K562 (cell line): ENCODE measurements at regions not wholly inside any gene's neighbourhood (a gene's known extent, or its start where the extent isn't known, plus 50 kb on each side); places are given as distances from the start of the nearest gene placed in this dataset.
A peak's percentile ranks its signal among the peaks of the same experiment; 100 is the strongest.

Experiments
- EGR1 ChIP-seq: fragments of 450-650 bp; conservative IDR thresholded peaks from 2 replicates; pipeline ENCODE4 v1.6.1; 2017; ENCODE audit warnings: mild to moderate bottlenecking
- HNRNPUL1 ChIP-seq: fragments of 200-400 bp; formaldehyde crosslinking; IDR thresholded peaks from 2 replicates; pipeline ENCODE4 v1.6.1; 2017; ENCODE audit warnings: low read length
- IFI16 ChIP-seq: fragments of 250-450 bp; sonication (Bioruptor Pico); IDR thresholded peaks from 2 replicates; pipeline ENCODE4 v2.1.2; 2022; ENCODE audit warnings: mild to moderate bottlenecking, inconsistent platforms
- PHB2 ChIP-seq: fragments of 450-650 bp; IDR thresholded peaks from 2 replicates; pipeline ENCODE4 v1.6.1; 2017; ENCODE audit warnings: low read depth
- PRPF4 ChIP-seq: fragments of 200-400 bp; formaldehyde crosslinking; IDR thresholded peaks from one replicate; pipeline ENCODE4 v1.6.1; 2017; ENCODE audit warnings: low read length, low read depth, mild to moderate bottlenecking; ENCODE audit not compliant: insufficient read depth, poor library complexity, severe bottlenecking
- STAT5B ChIP-seq: fragments of 250-450 bp; sonication (Bioruptor Pico); IDR thresholded peaks from 2 replicates; pipeline ENCODE4 v1.8.0; 2021; ENCODE audit warnings: mild to moderate bottlenecking, inconsistent platforms
- ZNF146 ChIP-seq: IDR thresholded peaks from one replicate; pipeline ENCODE4 v1.6.1; 2018; ENCODE audit warnings: missing compliant biosample characterization; ENCODE audit not compliant: unreplicated experiment
- TF ChIP-seq, protein P1 (sequence below): fragments of 200-800 bp; sonication (Bioruptor generic); IDR thresholded peaks from 2 replicates; pipeline ENCODE4 v1.6.1; 2016; ENCODE audit warnings: missing genetic modification characterization, missing compliant biosample characterization
- TF ChIP-seq, protein P2 (sequence below), 2 experiments: fragments of 450-650 bp; formaldehyde crosslinking in 1 of 2; IDR thresholded peaks; 2 replicates each; pipeline versions ENCODE4 v1.4.0 to v1.6.1; 2014 to 2020; ENCODE audit warnings: mild to moderate bottlenecking in 2 of 2, borderline replicate concordance in 1 of 2, low read depth in 1 of 2
- TF ChIP-seq, protein P3 (sequence below): fragments of 450-650 bp; IDR thresholded peaks from 2 replicates; pipeline ENCODE4 v1.7.1; 2018; ENCODE audit warnings: mild to moderate bottlenecking, low read depth; ENCODE audit not compliant: partially characterized antibody

DNA sequence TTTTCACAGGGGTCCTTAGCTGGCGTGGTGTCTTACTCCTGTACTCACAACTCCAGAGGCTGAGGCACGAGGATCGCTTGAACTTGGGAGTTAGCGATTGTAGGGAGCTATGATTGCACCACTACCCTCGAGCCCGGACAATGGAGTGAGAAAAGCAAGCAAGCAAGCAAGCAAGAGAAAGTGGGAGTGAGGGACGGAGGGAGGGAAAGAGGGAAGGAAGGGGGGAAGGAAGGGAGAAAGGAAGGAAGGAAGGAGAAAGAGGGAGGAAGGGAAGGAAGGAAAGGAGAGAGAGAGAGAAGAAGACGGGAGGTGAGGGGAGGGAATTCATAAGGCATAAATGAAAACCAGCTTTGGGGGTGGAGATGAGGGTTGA, 120.5 kb downstream of the TRIM27 start (continued):
- TF ChIP-seq, protein P1, sequence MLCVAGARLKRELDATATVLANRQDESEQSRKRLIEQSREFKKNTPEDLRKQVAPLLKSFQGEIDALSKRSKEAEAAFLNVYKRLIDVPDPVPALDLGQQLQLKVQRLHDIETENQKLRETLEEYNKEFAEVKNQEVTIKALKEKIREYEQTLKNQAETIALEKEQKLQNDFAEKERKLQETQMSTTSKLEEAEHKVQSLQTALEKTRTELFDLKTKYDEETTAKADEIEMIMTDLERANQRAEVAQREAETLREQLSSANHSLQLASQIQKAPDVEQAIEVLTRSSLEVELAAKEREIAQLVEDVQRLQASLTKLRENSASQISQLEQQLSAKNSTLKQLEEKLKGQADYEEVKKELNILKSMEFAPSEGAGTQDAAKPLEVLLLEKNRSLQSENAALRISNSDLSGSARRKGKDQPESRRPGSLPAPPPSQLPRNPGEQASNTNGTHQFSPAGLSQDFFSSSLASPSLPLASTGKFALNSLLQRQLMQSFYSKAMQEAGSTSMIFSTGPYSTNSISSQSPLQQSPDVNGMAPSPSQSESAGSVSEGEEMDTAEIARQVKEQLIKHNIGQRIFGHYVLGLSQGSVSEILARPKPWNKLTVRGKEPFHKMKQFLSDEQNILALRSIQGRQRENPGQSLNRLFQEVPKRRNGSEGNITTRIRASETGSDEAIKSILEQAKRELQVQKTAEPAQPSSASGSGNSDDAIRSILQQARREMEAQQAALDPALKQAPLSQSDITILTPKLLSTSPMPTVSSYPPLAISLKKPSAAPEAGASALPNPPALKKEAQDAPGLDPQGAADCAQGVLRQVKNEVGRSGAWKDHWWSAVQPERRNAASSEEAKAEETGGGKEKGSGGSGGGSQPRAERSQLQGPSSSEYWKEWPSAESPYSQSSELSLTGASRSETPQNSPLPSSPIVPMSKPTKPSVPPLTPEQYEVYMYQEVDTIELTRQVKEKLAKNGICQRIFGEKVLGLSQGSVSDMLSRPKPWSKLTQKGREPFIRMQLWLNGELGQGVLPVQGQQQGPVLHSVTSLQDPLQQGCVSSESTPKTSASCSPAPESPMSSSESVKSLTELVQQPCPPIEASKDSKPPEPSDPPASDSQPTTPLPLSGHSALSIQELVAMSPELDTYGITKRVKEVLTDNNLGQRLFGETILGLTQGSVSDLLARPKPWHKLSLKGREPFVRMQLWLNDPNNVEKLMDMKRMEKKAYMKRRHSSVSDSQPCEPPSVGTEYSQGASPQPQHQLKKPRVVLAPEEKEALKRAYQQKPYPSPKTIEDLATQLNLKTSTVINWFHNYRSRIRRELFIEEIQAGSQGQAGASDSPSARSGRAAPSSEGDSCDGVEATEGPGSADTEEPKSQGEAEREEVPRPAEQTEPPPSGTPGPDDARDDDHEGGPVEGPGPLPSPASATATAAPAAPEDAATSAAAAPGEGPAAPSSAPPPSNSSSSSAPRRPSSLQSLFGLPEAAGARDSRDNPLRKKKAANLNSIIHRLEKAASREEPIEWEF = no peak
- TF ChIP-seq STAT5B (CRISPR knock-in tag) (no peak), IFI16 (CRISPR knock-in tag) (no peak), PRPF4 (no peak), ZNF146 (no peak), PHB2 (peak; percentile 71), EGR1 (no peak), HNRNPUL1 (no peak)
- TF ChIP-seq, protein P2, sequence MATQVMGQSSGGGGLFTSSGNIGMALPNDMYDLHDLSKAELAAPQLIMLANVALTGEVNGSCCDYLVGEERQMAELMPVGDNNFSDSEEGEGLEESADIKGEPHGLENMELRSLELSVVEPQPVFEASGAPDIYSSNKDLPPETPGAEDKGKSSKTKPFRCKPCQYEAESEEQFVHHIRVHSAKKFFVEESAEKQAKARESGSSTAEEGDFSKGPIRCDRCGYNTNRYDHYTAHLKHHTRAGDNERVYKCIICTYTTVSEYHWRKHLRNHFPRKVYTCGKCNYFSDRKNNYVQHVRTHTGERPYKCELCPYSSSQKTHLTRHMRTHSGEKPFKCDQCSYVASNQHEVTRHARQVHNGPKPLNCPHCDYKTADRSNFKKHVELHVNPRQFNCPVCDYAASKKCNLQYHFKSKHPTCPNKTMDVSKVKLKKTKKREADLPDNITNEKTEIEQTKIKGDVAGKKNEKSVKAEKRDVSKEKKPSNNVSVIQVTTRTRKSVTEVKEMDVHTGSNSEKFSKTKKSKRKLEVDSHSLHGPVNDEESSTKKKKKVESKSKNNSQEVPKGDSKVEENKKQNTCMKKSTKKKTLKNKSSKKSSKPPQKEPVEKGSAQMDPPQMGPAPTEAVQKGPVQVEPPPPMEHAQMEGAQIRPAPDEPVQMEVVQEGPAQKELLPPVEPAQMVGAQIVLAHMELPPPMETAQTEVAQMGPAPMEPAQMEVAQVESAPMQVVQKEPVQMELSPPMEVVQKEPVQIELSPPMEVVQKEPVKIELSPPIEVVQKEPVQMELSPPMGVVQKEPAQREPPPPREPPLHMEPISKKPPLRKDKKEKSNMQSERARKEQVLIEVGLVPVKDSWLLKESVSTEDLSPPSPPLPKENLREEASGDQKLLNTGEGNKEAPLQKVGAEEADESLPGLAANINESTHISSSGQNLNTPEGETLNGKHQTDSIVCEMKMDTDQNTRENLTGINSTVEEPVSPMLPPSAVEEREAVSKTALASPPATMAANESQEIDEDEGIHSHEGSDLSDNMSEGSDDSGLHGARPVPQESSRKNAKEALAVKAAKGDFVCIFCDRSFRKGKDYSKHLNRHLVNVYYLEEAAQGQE (IDR thresholded peaks at IDR 0.05; ENCODE audit: borderline replicate concordance) = no peak
- TF ChIP-seq, protein P2 (CRISPR knock-in tag; IDR thresholded peaks at IDR 0.05; ENCODE audit: low read depth) = no peak
- TF ChIP-seq, protein P3, sequence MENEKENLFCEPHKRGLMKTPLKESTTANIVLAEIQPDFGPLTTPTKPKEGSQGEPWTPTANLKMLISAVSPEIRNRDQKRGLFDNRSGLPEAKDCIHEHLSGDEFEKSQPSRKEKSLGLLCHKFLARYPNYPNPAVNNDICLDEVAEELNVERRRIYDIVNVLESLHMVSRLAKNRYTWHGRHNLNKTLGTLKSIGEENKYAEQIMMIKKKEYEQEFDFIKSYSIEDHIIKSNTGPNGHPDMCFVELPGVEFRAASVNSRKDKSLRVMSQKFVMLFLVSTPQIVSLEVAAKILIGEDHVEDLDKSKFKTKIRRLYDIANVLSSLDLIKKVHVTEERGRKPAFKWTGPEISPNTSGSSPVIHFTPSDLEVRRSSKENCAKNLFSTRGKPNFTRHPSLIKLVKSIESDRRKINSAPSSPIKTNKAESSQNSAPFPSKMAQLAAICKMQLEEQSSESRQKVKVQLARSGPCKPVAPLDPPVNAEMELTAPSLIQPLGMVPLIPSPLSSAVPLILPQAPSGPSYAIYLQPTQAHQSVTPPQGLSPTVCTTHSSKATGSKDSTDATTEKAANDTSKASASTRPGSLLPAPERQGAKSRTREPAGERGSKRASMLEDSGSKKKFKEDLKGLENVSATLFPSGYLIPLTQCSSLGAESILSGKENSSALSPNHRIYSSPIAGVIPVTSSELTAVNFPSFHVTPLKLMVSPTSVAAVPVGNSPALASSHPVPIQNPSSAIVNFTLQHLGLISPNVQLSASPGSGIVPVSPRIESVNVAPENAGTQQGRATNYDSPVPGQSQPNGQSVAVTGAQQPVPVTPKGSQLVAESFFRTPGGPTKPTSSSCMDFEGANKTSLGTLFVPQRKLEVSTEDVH = peak; percentile 69
